ENCODE measurements at regions not wholly inside any gene's neighbourhood (a gene's known extent, or its start where the extent isn't known, plus 50 kb on each side); places are given as distances from the start of the nearest gene placed in this dataset.

DNA sequence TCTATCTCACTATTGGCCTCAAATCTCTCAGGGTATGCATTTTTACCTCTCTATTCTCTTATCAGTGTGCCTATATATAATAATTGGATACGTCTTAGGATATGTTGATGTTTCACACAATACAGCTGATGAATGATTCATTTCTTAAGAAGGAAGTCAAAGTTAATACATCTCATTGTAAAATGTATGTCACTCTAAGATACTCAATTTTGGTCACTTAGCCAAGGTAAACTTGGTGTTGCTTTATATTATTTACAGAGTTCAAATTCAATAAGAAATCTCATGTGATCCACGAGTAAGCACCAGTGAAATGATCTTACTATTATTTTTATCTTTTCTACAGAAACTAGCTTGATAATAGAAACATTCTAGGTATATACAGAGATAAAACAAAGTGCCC, 1266.5 kb downstream of the JRKL start:
- TF ChIP-seq CTCF (IDR thresholded peaks at IDR 0.05) (no peak), POLR2A (IDR thresholded peaks at IDR 0.05) (no peak), EP300 (IDR thresholded peaks at IDR 0.05; ENCODE audit: low read depth) (no peak)
